Smooth muscle cell of the brain vasculature (primary cell): ENCODE measurements at regions not wholly inside any gene's neighbourhood (a gene's known extent, or its start where the extent isn't known, plus 50 kb on each side); places are given as distances from the start of the nearest gene placed in this dataset.
"Not testable (repeated sequence)": the region's sequence is repeated elsewhere in the genome, so short reads cannot be mapped to it uniquely, and the experiment has no call there.

Experiments
- DNase-seq: peaks from one replicate; pipeline ENCODE4 v3.0.0-alpha.2; 2012; ENCODE audit warnings: low read depth, low spot score

- not testable (repeated sequence) for DNase-seq
Measured at GRCh38 chr21:27908816-27909215, 941.9 kb upstream of the ADAMTS5 start.

GRCh38 chr21:27902904-27903303 is 936.0 kb upstream of the ADAMTS5 start:
- not testable (repeated sequence) for DNase-seq

GRCh38 chr21:27893619-27894018 is 926.7 kb upstream of the ADAMTS5 start:
- not testable (repeated sequence) for DNase-seq

- not testable (repeated sequence) for DNase-seq
Measured at GRCh38 chr21:27891495-27891894, 924.6 kb upstream of the ADAMTS5 start.

- DNase-seq: not testable (repeated sequence)
Measured at GRCh38 chr21:27887808-27888455, 921.0 kb upstream of the ADAMTS5 start.

GRCh38 chr21:27885296-27885711 is 918.4 kb upstream of the ADAMTS5 start:
- no peak for DNase-seq

- DNase-seq: not testable (repeated sequence)
Measured at GRCh38 chr21:27881331-27881730, 914.4 kb upstream of the ADAMTS5 start.

GRCh38 chr21:27872411-27872810 is 905.5 kb upstream of the ADAMTS5 start:
- DNase-seq: not testable (repeated sequence)

GRCh38 chr21:27870755-27871154 is 903.9 kb upstream of the ADAMTS5 start:
- DNase-seq: not testable (repeated sequence)

- DNase-seq: not testable (repeated sequence)
Measured at GRCh38 chr21:27860314-27860955, 893.5 kb upstream of the ADAMTS5 start.

- not testable (repeated sequence) for DNase-seq
Measured at GRCh38 chr21:27858053-27858825, 891.4 kb upstream of the ADAMTS5 start.

GRCh38 chr21:27856988-27857387 is 890.1 kb upstream of the ADAMTS5 start:
- DNase-seq: not testable (repeated sequence)

GRCh38 chr21:27841084-27841672 is 874.3 kb upstream of the ADAMTS5 start:
- DNase-seq: no peak

GRCh38 chr21:27840262-27840661 is 873.4 kb upstream of the ADAMTS5 start:
- no peak for DNase-seq

- no peak for DNase-seq
Measured at GRCh38 chr21:27839512-27840115, 872.7 kb upstream of the ADAMTS5 start.

GRCh38 chr21:27838573-27838972 is 871.7 kb upstream of the ADAMTS5 start:
- DNase-seq: no peak

- no peak for DNase-seq
Measured at GRCh38 chr21:27837936-27838335, 871.0 kb upstream of the ADAMTS5 start.

GRCh38 chr21:27833298-27833697 is 866.4 kb upstream of the ADAMTS5 start:
- no peak for DNase-seq

- no peak for DNase-seq
Measured at GRCh38 chr21:27831816-27832569, 865.1 kb upstream of the ADAMTS5 start.

GRCh38 chr21:27831177-27831576 is 864.3 kb upstream of the ADAMTS5 start:
- no peak for DNase-seq

- no peak for DNase-seq
Measured at GRCh38 chr21:27827972-27828371, 861.1 kb upstream of the ADAMTS5 start.
